ENCODE measurements at regions not wholly inside any gene's neighbourhood (a gene's known extent, or its start where the extent isn't known, plus 50 kb on each side); places are given as distances from the start of the nearest gene placed in this dataset.

DNA sequence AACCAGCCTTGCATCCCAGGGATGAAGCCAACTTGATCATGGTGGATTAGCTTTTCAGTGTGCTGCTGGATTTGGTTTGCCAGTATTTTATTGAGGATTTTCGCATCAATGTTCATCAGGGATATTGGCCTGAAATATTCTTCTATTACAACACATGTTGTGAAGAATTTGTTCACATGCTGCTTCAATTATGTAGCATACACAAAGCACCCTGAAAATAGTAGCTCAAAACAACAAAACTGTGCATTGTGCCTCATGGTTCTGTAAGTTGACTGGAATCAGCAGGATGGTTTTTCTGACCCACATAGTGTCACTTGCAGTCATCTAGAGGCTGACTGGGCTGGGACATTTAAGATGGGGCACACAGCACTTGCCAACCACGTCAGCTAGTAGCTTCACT is 193.9 kb downstream of the SYK start:
- TF ChIP-seq POLR2A (IDR thresholded peaks at IDR 0.05): no peak
- TF ChIP-seq, protein P1, sequence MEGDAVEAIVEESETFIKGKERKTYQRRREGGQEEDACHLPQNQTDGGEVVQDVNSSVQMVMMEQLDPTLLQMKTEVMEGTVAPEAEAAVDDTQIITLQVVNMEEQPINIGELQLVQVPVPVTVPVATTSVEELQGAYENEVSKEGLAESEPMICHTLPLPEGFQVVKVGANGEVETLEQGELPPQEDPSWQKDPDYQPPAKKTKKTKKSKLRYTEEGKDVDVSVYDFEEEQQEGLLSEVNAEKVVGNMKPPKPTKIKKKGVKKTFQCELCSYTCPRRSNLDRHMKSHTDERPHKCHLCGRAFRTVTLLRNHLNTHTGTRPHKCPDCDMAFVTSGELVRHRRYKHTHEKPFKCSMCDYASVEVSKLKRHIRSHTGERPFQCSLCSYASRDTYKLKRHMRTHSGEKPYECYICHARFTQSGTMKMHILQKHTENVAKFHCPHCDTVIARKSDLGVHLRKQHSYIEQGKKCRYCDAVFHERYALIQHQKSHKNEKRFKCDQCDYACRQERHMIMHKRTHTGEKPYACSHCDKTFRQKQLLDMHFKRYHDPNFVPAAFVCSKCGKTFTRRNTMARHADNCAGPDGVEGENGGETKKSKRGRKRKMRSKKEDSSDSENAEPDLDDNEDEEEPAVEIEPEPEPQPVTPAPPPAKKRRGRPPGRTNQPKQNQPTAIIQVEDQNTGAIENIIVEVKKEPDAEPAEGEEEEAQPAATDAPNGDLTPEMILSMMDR (IDR thresholded peaks at IDR 0.05): no peak
